ENCODE measurements at regions not wholly inside any gene's neighbourhood (a gene's known extent, or its start where the extent isn't known, plus 50 kb on each side); places are given as distances from the start of the nearest gene placed in this dataset.

GRCh38 chr11:34570584-34570983 lies 50.3 kb upstream of the EHF start (continued):
- TF ChIP-seq PHTF2 (CRISPR knock-in tag; IDR thresholded peaks at IDR 0.05) (no peak), CBX5 (IDR thresholded peaks at IDR 0.05; ENCODE audit: borderline replicate concordance, low read depth) (no peak), CCNT2 (IDR thresholded peaks at IDR 0.05; ENCODE audit: borderline replicate concordance, extremely low read depth, insufficient read length, low read depth, low read length) (no peak), BACH1 (tag; IDR thresholded peaks at IDR 0.05) (peak; percentile 53; the same call in 1 of the 2 replicates), ZNF277 (CRISPR knock-in tag; IDR thresholded peaks at IDR 0.05; ENCODE audit: borderline replicate concordance) (no peak), BRD4 (IDR thresholded peaks at IDR 0.05) (no peak), MED1 (CRISPR knock-in tag; IDR thresholded peaks at IDR 0.05; ENCODE audit: borderline replicate concordance) (no peak), GTF2B (IDR thresholded peaks at IDR 0.05; ENCODE audit: extremely low read depth, insufficient read length) (no peak), CBX1 (IDR thresholded peaks at IDR 0.05; ENCODE audit: low read depth) (no peak), ZNF830 (CRISPR knock-in tag; IDR thresholded peaks at IDR 0.05) (no peak), ZNF77 (CRISPR knock-in tag; IDR thresholded peaks at IDR 0.05) (no peak), NCOA4 (IDR thresholded peaks at IDR 0.05; ENCODE audit: partially characterized antibody) (no peak), TSC22D4 (tag; IDR thresholded peaks at IDR 0.05) (no peak), ARID1B (IDR thresholded peaks at IDR 0.05) (peak; percentile 6; the same call in 1 of the 2 replicates), EGR1 (conservative IDR thresholded peaks at IDR 0.05) (no peak), ZNF232 (CRISPR knock-in tag; IDR thresholded peaks at IDR 0.05) (no peak), BCLAF1 (IDR thresholded peaks at IDR 0.05; ENCODE audit: borderline replicate concordance in 1 of 2, control insufficient read depth in 1 of 2, low read depth in 2 of 2, low read length in 1 of 2) (no peak), MTF1 (CRISPR knock-in tag; IDR thresholded peaks at IDR 0.05; ENCODE audit: borderline replicate concordance) (no peak), SPI1 (IDR thresholded peaks at IDR 0.05; ENCODE audit: borderline replicate concordance, low read depth, low read length) (no peak), NFYB (IDR thresholded peaks at IDR 0.05; ENCODE audit: extremely low read depth, insufficient read length) (no peak), ZNF79 (CRISPR knock-in tag; IDR thresholded peaks at IDR 0.05; ENCODE audit: low read depth) (no peak), DNMT1 (IDR thresholded peaks at IDR 0.05) (no peak), E2F1 (CRISPR knock-in tag; IDR thresholded peaks at IDR 0.05) (no peak)

All from K562 (cell line).